Esophagus muscularis mucosa (tissue), 4 donors: ENCODE measurements at regions not wholly inside any gene's neighbourhood (a gene's known extent, or its start where the extent isn't known, plus 50 kb on each side); places are given as distances from the start of the nearest gene placed in this dataset.

ENCODE experiments used
- EP300 ChIP-seq: sonication (generic); formaldehyde crosslinking; IDR thresholded peaks from one replicate; pipeline ENCODE4 v1.6.1; 2017; ENCODE audit warnings: antibody characterized with exemption
- POLR2A ChIP-seq: fragments of 450-650 bp; IDR thresholded peaks from one replicate; pipeline ENCODE4 v1.6.1; 2017; ENCODE audit warnings: antibody characterized with exemption, moderate library complexity, mild to moderate bottlenecking, low read depth
- POLR2AphosphoS5 ChIP-seq, 2 donors: sonication (generic); formaldehyde crosslinking; IDR thresholded peaks; one replicate each; pipeline ENCODE4 v1.6.1; 2017; ENCODE audit warnings: antibody characterized with exemption in 2 of 2
- TF ChIP-seq, protein P1 (sequence below), 3 experiments: fragments of 200-600 bp in 2 of 3; fragments of 450-650 bp in 1 of 3; sonication (generic) in 2 of 3; IDR thresholded peaks; one replicate each; pipeline ENCODE4 v1.5.1; 2017 to 2019; ENCODE audit warnings: antibody characterized with exemption in 3 of 3, mild to moderate bottlenecking in 2 of 3, moderate library complexity in 1 of 3

DNA sequence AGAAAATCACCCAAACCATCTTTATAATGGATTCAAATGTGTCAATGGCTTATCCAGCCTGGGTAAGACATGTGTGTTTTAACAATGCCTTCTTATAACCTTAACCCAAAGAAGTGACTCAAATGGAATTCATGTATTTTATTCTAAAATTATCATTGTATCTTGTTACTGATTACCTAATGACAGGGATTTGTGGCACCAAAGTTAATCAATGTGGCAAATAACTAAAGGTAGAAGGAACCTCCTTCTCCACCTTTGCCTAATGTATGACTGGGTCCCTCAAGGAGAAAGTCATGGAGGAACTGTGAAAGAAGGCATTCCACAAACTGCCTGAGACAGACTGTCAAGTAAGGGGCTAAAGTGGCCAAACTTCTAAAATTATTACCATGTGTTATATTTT, 84.4 kb upstream of the ITGA1 start:
- TF ChIP-seq POLR2A: no peak
- TF ChIP-seq, protein P1, sequence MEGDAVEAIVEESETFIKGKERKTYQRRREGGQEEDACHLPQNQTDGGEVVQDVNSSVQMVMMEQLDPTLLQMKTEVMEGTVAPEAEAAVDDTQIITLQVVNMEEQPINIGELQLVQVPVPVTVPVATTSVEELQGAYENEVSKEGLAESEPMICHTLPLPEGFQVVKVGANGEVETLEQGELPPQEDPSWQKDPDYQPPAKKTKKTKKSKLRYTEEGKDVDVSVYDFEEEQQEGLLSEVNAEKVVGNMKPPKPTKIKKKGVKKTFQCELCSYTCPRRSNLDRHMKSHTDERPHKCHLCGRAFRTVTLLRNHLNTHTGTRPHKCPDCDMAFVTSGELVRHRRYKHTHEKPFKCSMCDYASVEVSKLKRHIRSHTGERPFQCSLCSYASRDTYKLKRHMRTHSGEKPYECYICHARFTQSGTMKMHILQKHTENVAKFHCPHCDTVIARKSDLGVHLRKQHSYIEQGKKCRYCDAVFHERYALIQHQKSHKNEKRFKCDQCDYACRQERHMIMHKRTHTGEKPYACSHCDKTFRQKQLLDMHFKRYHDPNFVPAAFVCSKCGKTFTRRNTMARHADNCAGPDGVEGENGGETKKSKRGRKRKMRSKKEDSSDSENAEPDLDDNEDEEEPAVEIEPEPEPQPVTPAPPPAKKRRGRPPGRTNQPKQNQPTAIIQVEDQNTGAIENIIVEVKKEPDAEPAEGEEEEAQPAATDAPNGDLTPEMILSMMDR (IDR thresholded peaks at IDR 0.05): no peak
- TF ChIP-seq EP300: no peak
- TF ChIP-seq POLR2AphosphoS5 (IDR thresholded peaks at IDR 0.05): no peak
